A549 (cell line): ENCODE measurements at regions not wholly inside any gene's neighbourhood (a gene's known extent, or its start where the extent isn't known, plus 50 kb on each side); places are given as distances from the start of the nearest gene placed in this dataset.

Experiments used
- ATAC-seq, 2 experiments: fragments of 200-7000 bp in 1 of 2; fragments of >200 bp in 1 of 2; cut with Nextera tagmentation in 1 of 2; cut with Tn5 transposase in 1 of 2; 3 replicates each; pipeline versions ENCODE4 v1.8.0 to v1.9.1; 2018 to 2020; ENCODE audit warnings: mild to moderate bottlenecking in 1 of 2, moderate library complexity in 1 of 2
- CTCF ChIA-PET: fragments of 300-600 bp; sonication (Branson Sonifier 250); formaldehyde crosslinking; extraction: SDS; loops from one replicate; lab custom pipeline; 2021; ENCODE audit warnings: antibody characterized with exemption, inconsistent platforms; lab: Yijun Ruan, JAX
- POLR2A ChIA-PET: fragments of 350-600 bp; formaldehyde crosslinking; extraction: SDS; loops from one replicate; lab custom pipeline; 2021; ENCODE audit warnings: antibody characterized with exemption, inconsistent platforms; lab: Yijun Ruan, JAX
- DNase-seq, 2 experiments: peaks; one replicate each; pipeline versions ENCODE4 v3.0.0 to v3.0.0-alpha.2; 2011 to 2016; ENCODE audit warnings: low read depth in 1 of 2, low spot score in 1 of 2
- FAIRE-seq: peaks from 2 replicates; lab custom pipeline; 2011; peaks lifted over from hg19 to GRCh38; lab: Jason Lieb, UNC
- H3K27ac ChIP-seq, 2 experiments: fragments of >200 bp; sonication (Bioruptor Twin); formaldehyde crosslinking; 3 replicates each; pipeline ENCODE4 v1.5.1; 2016 to 2017
- H3K4me1 ChIP-seq: fragments of >200 bp; sonication (Bioruptor Twin); formaldehyde crosslinking; 3 replicates; pipeline ENCODE4 v1.6.1; 2016
- H3K4me2 ChIP-seq: fragments of >200 bp; sonication (Bioruptor Twin); formaldehyde crosslinking; 3 replicates; pipeline ENCODE4 v1.6.1; 2016
- H3K4me3 ChIP-seq: fragments of >200 bp; sonication (Bioruptor Twin); formaldehyde crosslinking; 3 replicates; pipeline ENCODE4 v1.5.1; 2016
- H3K9me3 ChIP-seq: fragments of >200 bp; sonication (Bioruptor Twin); formaldehyde crosslinking; 3 replicates; pipeline ENCODE4 v1.6.1; 2016
- CBX2 ChIP-seq: fragments of 200-600 bp; sonication (generic); IDR thresholded peaks from 2 replicates; pipeline ENCODE4 v1.6.1; 2016; ENCODE audit warnings: low read depth, mild to moderate bottlenecking, borderline replicate concordance
- CHD2 ChIP-seq: fragments of 150-350 bp; IDR thresholded peaks from 2 replicates; pipeline ENCODE4 v1.6.1; 2014; ENCODE audit warnings: low read length; ENCODE audit not compliant: partially characterized antibody
- CHD4 ChIP-seq: fragments of 200-600 bp; sonication (generic); IDR thresholded peaks from 2 replicates; pipeline ENCODE4 v1.6.1; 2016; ENCODE audit warnings: antibody characterized with exemption, mild to moderate bottlenecking, borderline replicate concordance
- EHF ChIP-seq: fragments of 250-450 bp; sonication (Bioruptor Pico); IDR thresholded peaks from 2 replicates; pipeline ENCODE4 v1.5.0; 2020; ENCODE audit warnings: mild to moderate bottlenecking
- EP300 ChIP-seq, 2 experiments: fragments of >200 bp; sonication (Bioruptor Twin); formaldehyde crosslinking; IDR thresholded peaks; 2 replicates in 1 of 2; 3 replicates in 1 of 2; pipeline ENCODE4 v1.6.1; 2016 to 2017
- FOSL2 ChIP-seq, 2 experiments: fragments of 450-650 bp in 1 of 2; fragments of >200 bp in 1 of 2; sonication (Bioruptor Twin) in 1 of 2; formaldehyde crosslinking; IDR thresholded peaks; 2 replicates each; pipeline versions ENCODE4 v1.5.0 to v1.6.1; 2016 to 2020; ENCODE audit warnings: mild to moderate bottlenecking in 1 of 2, moderate library complexity in 1 of 2
- FOXS1 ChIP-seq: fragments of 250-450 bp; sonication (Bioruptor Pico); IDR thresholded peaks from 2 replicates; pipeline ENCODE4 v1.5.0; 2020; ENCODE audit warnings: mild to moderate bottlenecking, moderate library complexity
- GATA3 ChIP-seq: IDR thresholded peaks from 2 replicates; pipeline ENCODE4 v1.6.1; 2012; ENCODE audit warnings: borderline replicate concordance
- HDAC2 ChIP-seq: fragments of 200-600 bp; sonication (generic); IDR thresholded peaks from 2 replicates; pipeline ENCODE4 v1.6.1; 2016
- HOXA7 ChIP-seq: fragments of 250-450 bp; sonication (Bioruptor Pico); IDR thresholded peaks from 2 replicates; pipeline ENCODE4 v1.5.0; 2020; ENCODE audit warnings: mild to moderate bottlenecking, moderate library complexity
- JUN ChIP-seq, 2 experiments: fragments of >200 bp; sonication (Bioruptor Twin); formaldehyde crosslinking; IDR thresholded peaks; 2 replicates in 1 of 2; 3 replicates in 1 of 2; pipeline ENCODE4 v1.6.1; 2016 to 2017
- JUNB ChIP-seq: fragments of >200 bp; sonication (Bioruptor Twin); formaldehyde crosslinking; IDR thresholded peaks from 2 replicates; pipeline ENCODE4 v1.6.1; 2016
- KDM1A ChIP-seq: fragments of 200-600 bp; sonication (generic); IDR thresholded peaks from 2 replicates; pipeline ENCODE4 v1.6.1; 2016; ENCODE audit warnings: low read depth, mild to moderate bottlenecking
- KDM5A ChIP-seq: fragments of 200-600 bp; sonication (generic); IDR thresholded peaks from 2 replicates; pipeline ENCODE4 v1.6.1; 2016; ENCODE audit warnings: antibody characterized with exemption, mild to moderate bottlenecking
- MAZ ChIP-seq: fragments of 150-350 bp; IDR thresholded peaks from 2 replicates; pipeline ENCODE4 v1.6.1; 2014; ENCODE audit warnings: antibody characterized with exemption, low read depth, low read length, borderline replicate concordance
- MYC ChIP-seq: IDR thresholded peaks from 2 replicates; pipeline ENCODE4 v1.6.1; 2012; ENCODE audit warnings: mild to moderate bottlenecking, inconsistent platforms, low read length, improper control_type of control experiment, borderline replicate concordance
- NR3C1 ChIP-seq: fragments of >200 bp; sonication (Bioruptor Twin); formaldehyde crosslinking; IDR thresholded peaks from 3 replicates; pipeline ENCODE4 v1.6.1; 2017
- PHF8 ChIP-seq: fragments of 200-600 bp; sonication (generic); IDR thresholded peaks from 2 replicates; pipeline ENCODE4 v1.6.1; 2016; ENCODE audit warnings: low read depth, mild to moderate bottlenecking, antibody characterized with exemption, moderate library complexity, borderline replicate concordance
- RAD21 ChIP-seq, 2 experiments: fragments of >200 bp in 1 of 2; sonication (Bioruptor Twin) in 1 of 2; formaldehyde crosslinking in 1 of 2; IDR thresholded peaks in 1 of 2; conservative IDR thresholded peaks in 1 of 2; 2 replicates in 1 of 2; 3 replicates in 1 of 2; pipeline ENCODE4 v1.6.1; 2012 to 2018; ENCODE audit warnings: inconsistent platforms in 1 of 2
- RCOR1 ChIP-seq: fragments of 150-350 bp; IDR thresholded peaks from 2 replicates; pipeline ENCODE4 v1.6.1; 2014; ENCODE audit warnings: antibody characterized with exemption, low read length, low read depth
- SMC3 ChIP-seq: fragments of >200 bp; sonication (Bioruptor Twin); formaldehyde crosslinking; IDR thresholded peaks from 3 replicates; pipeline ENCODE4 v1.6.1; 2018; ENCODE audit warnings: inconsistent platforms
- TFCP2L1 ChIP-seq: fragments of 250-450 bp; sonication (Bioruptor Pico); IDR thresholded peaks from 2 replicates; pipeline ENCODE4 v1.5.0; 2021; ENCODE audit warnings: mild to moderate bottlenecking
- ZC3H11A ChIP-seq: fragments of 450-650 bp; IDR thresholded peaks from 2 replicates; pipeline ENCODE4 v1.6.1; 2014; ENCODE audit warnings: antibody characterized with exemption, mild to moderate bottlenecking
- ZSCAN20 ChIP-seq: fragments of 250-450 bp; sonication (Bioruptor Pico); IDR thresholded peaks from 2 replicates; pipeline ENCODE4 v1.8.0; 2022; ENCODE audit warnings: mild to moderate bottlenecking, moderate library complexity
- WGBS: methylation state at CpG from one replicate; pipeline ENCODE4 v1.1.6; 2017; ENCODE audit errors: missing lambda C conversion rate; 5-methylcytosine and 5-hydroxymethylcytosine counted together
- TF ChIP-seq, protein P1 (sequence below): fragments of 150-350 bp; IDR thresholded peaks from 2 replicates; pipeline ENCODE4 v1.6.1; 2014; ENCODE audit warnings: low read depth, mild to moderate bottlenecking, low read length
- TF ChIP-seq, protein P2 (sequence below): IDR thresholded peaks from 2 replicates; pipeline ENCODE4 v1.6.1; 2012; ENCODE audit warnings: low read depth, borderline replicate concordance
- TF ChIP-seq, protein P3 (sequence below): fragments of >200 bp; sonication (Bioruptor Twin); formaldehyde crosslinking; IDR thresholded peaks from 3 replicates; pipeline ENCODE4 v1.6.1; 2016
- TF ChIP-seq, protein P4 (sequence below): fragments of 250-450 bp; sonication (Bioruptor Pico); IDR thresholded peaks from 2 replicates; pipeline ENCODE4 v1.5.0; 2021; ENCODE audit warnings: mild to moderate bottlenecking, moderate library complexity, borderline replicate concordance
- TF ChIP-seq, protein P5 (sequence below): IDR thresholded peaks from 2 replicates; pipeline ENCODE4 v1.6.1; 2012
- TF ChIP-seq, protein P6 (sequence below): fragments of 250-450 bp; sonication (Bioruptor Pico); IDR thresholded peaks from 2 replicates; pipeline ENCODE4 v1.5.0; 2020; ENCODE audit warnings: low read depth, mild to moderate bottlenecking, moderate library complexity
- TF ChIP-seq, protein P7 (sequence below): fragments of >200 bp; sonication (Bioruptor Twin); formaldehyde crosslinking; IDR thresholded peaks from 3 replicates; pipeline ENCODE4 v1.5.1; 2016

DNA sequence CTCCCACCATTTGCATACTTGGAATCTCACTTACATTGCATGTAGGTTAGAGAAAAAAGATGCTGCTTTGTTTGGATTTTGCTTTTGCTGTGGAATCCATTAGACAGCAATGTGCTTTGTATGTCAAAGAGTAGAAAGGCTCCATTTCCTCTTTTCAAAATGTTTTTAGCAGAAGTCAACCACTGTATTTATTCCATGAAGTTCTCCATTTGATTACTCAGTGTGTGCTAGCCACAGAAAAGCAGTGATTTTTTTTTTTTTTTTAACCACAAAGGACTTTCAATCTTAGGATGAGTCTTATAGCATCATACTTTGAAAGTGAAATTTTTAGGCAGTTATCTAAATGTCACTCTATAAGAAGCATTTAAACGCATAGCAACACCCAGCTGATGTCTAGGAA, 285.0 kb upstream of the ADAMTS9 start:
- Histone ChIP-seq H3K4me2 (no peak overlapping the region), H3K4me1 (no peaks in the 10 kb centered on the region), H3K27ac (no peak overlapping the region), H3K9me3 (no peaks in the 10 kb centered on the region), H3K4me3 (no peak overlapping the region)
- FAIRE-seq (no peak), ATAC-seq (no peak), DNase-seq (no peak)
- TF ChIP-seq KDM5A (no peak), ZC3H11A (no peak), RCOR1 (no peak), FOSL2 (IDR thresholded peaks at IDR 0.05) (no peak), FOSL2 (CRISPR knock-in tag; IDR thresholded peaks at IDR 0.05) (no peak), KDM1A (no peak), FOXS1 (no peak), MAZ (no peak), HOXA7 (CRISPR knock-in tag) (no peak), CBX2 (no peak), PHF8 (no peak), CHD4 (no peak), EHF (CRISPR knock-in tag) (no peak), MYC (no peak), EP300 (IDR thresholded peaks at IDR 0.05) (no peak)
- TF ChIP-seq, protein P1, sequence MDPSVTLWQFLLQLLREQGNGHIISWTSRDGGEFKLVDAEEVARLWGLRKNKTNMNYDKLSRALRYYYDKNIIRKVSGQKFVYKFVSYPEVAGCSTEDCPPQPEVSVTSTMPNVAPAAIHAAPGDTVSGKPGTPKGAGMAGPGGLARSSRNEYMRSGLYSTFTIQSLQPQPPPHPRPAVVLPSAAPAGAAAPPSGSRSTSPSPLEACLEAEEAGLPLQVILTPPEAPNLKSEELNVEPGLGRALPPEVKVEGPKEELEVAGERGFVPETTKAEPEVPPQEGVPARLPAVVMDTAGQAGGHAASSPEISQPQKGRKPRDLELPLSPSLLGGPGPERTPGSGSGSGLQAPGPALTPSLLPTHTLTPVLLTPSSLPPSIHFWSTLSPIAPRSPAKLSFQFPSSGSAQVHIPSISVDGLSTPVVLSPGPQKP, result no peak
- TF ChIP-seq, protein P2, sequence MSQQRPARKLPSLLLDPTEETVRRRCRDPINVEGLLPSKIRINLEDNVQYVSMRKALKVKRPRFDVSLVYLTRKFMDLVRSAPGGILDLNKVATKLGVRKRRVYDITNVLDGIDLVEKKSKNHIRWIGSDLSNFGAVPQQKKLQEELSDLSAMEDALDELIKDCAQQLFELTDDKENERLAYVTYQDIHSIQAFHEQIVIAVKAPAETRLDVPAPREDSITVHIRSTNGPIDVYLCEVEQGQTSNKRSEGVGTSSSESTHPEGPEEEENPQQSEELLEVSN, result no peak
- TF ChIP-seq, protein P3, sequence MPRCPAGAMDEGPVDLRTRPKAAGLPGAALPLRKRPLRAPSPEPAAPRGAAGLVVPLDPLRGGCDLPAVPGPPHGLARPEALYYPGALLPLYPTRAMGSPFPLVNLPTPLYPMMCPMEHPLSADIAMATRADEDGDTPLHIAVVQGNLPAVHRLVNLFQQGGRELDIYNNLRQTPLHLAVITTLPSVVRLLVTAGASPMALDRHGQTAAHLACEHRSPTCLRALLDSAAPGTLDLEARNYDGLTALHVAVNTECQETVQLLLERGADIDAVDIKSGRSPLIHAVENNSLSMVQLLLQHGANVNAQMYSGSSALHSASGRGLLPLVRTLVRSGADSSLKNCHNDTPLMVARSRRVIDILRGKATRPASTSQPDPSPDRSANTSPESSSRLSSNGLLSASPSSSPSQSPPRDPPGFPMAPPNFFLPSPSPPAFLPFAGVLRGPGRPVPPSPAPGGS, result no peak
- TF ChIP-seq, protein P4, sequence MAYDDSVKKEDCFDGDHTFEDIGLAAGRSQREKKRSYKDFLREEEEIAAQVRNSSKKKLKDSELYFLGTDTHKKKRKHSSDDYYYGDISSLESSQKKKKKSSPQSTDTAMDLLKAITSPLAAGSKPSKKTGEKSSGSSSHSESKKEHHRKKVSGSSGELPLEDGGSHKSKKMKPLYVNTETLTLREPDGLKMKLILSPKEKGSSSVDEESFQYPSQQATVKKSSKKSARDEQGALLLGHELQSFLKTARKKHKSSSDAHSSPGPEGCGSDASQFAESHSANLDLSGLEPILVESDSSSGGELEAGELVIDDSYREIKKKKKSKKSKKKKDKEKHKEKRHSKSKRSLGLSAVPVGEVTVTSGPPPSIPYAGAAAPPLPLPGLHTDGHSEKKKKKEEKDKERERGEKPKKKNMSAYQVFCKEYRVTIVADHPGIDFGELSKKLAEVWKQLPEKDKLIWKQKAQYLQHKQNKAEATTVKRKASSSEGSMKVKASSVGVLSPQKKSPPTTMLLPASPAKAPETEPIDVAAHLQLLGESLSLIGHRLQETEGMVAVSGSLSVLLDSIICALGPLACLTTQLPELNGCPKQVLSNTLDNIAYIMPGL (CRISPR knock-in tag), result no peak
- TF ChIP-seq, protein P5, sequence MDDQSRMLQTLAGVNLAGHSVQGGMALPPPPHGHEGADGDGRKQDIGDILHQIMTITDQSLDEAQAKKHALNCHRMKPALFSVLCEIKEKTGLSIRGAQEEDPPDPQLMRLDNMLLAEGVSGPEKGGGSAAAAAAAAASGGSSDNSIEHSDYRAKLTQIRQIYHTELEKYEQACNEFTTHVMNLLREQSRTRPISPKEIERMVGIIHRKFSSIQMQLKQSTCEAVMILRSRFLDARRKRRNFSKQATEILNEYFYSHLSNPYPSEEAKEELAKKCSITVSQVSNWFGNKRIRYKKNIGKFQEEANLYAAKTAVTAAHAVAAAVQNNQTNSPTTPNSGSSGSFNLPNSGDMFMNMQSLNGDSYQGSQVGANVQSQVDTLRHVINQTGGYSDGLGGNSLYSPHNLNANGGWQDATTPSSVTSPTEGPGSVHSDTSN, result no peak
- ChIA-PET CTCF (no interaction called here), POLR2A (no interaction called here)
- WGBS, result 0% methylated on average over 1 of the region's 1 CpG

DNA sequence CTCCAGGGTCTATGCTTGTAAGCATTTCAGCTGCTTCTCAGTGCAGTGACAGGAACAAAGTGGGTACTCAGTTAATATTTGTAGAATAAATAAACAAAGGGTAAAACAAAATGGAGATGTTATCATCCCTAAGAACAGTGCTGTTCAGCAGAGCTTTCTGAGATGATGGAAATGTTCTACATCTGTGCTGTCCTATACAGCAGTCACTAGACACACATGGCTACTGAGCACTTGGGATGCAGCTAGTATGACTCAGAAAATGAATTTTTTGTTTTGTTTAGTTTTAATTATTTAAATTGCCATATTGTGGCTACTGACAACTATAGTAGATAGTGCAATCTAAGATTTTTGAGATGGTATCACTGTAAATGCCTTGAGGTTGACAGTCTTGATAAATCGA, 283.8 kb upstream of the ADAMTS9 start:
- 0% methylated on average over 1 of the region's 1 CpG for WGBS
- FAIRE-seq, result no peak
- ChIA-PET POLR2A (no interaction called here), CTCF (no interaction called here)
- H3K9me3 ChIP-seq, result no peaks in the 10 kb centered on the region
- no peak overlapping the region for H3K27ac ChIP-seq
- no peaks in the 10 kb centered on the region for H3K4me1 ChIP-seq
- no peak for DNase-seq
- H3K4me2 ChIP-seq, result no peak overlapping the region
- H3K4me3 ChIP-seq, result no peak overlapping the region
- no peak for ATAC-seq
- no peak for TF ChIP-seq NR3C1
- no peak for TF ChIP-seq RAD21 (conservative IDR thresholded peaks at IDR 0.05 in 1 of 2, IDR thresholded peaks at IDR 0.05 in 1 of 2)
- TF ChIP-seq HOXA7 (CRISPR knock-in tag), result no peak
- TF ChIP-seq, protein P6, sequence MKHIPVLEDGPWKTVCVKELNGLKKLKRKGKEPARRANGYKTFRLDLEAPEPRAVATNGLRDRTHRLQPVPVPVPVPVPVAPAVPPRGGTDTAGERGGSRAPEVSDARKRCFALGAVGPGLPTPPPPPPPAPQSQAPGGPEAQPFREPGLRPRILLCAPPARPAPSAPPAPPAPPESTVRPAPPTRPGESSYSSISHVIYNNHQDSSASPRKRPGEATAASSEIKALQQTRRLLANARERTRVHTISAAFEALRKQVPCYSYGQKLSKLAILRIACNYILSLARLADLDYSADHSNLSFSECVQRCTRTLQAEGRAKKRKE (CRISPR knock-in tag), result no peak
- TF ChIP-seq HDAC2, result no peak
- no peak for TF ChIP-seq MAZ
- TF ChIP-seq, protein P7, sequence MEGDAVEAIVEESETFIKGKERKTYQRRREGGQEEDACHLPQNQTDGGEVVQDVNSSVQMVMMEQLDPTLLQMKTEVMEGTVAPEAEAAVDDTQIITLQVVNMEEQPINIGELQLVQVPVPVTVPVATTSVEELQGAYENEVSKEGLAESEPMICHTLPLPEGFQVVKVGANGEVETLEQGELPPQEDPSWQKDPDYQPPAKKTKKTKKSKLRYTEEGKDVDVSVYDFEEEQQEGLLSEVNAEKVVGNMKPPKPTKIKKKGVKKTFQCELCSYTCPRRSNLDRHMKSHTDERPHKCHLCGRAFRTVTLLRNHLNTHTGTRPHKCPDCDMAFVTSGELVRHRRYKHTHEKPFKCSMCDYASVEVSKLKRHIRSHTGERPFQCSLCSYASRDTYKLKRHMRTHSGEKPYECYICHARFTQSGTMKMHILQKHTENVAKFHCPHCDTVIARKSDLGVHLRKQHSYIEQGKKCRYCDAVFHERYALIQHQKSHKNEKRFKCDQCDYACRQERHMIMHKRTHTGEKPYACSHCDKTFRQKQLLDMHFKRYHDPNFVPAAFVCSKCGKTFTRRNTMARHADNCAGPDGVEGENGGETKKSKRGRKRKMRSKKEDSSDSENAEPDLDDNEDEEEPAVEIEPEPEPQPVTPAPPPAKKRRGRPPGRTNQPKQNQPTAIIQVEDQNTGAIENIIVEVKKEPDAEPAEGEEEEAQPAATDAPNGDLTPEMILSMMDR, result no peak
- TF ChIP-seq ZSCAN20 (CRISPR knock-in tag), result no peak
- no peak for TF ChIP-seq SMC3
- no peak for TF ChIP-seq EP300 (IDR thresholded peaks at IDR 0.05)
- TF ChIP-seq CHD2, result no peak
- TF ChIP-seq JUN (IDR thresholded peaks at IDR 0.05), result no peak
- no peak for TF ChIP-seq GATA3
- TF ChIP-seq TFCP2L1 (CRISPR knock-in tag), result no peak
- TF ChIP-seq JUNB, result no peak
